SK-N-SH treated with all-trans-retinoic acid at 6 μM for 48 hours (cell line): ENCODE measurements at regions not wholly inside any gene's neighbourhood (a gene's known extent, or its start where the extent isn't known, plus 50 kb on each side); places are given as distances from the start of the nearest gene placed in this dataset.
"Not testable (repeated sequence)": the region's sequence is repeated elsewhere in the genome, so short reads cannot be mapped to it uniquely, and the experiment has no call there.

ENCODE experiments used
- ATAC-seq: fragments of 200-7000 bp; cut with Tn5 transposase; 3 replicates; pipeline ENCODE4 v1.9.1; 2020; ENCODE audit warnings: mild to moderate bottlenecking, moderate library complexity
- ARNTL ChIP-seq: fragments of 450-650 bp; formaldehyde crosslinking; IDR thresholded peaks from 2 replicates; pipeline ENCODE4 v1.5.0; 2020; ENCODE audit warnings: low read depth, mild to moderate bottlenecking, moderate library complexity, borderline replicate concordance
- BACH2 ChIP-seq: fragments of 250-450 bp; sonication (Bioruptor Pico); IDR thresholded peaks from 2 replicates; pipeline ENCODE4 v1.9.0; 2021; ENCODE audit warnings: mild to moderate bottlenecking, borderline replicate concordance
- CREB5 ChIP-seq: fragments of 250-450 bp; sonication (Bioruptor Pico); IDR thresholded peaks from 2 replicates; pipeline ENCODE4 v1.5.1; 2020; ENCODE audit warnings: low read depth, mild to moderate bottlenecking, moderate library complexity
- CSDC2 ChIP-seq: fragments of 250-450 bp; sonication (Bioruptor Pico); IDR thresholded peaks from 2 replicates; pipeline ENCODE4 v1.5.0; 2020; ENCODE audit warnings: mild to moderate bottlenecking, moderate library complexity
- ESRRG ChIP-seq: fragments of 250-450 bp; sonication (Bioruptor Pico); IDR thresholded peaks from 2 replicates; pipeline ENCODE4 v1.6.1; 2021; ENCODE audit warnings: mild to moderate bottlenecking
- GLIS3 ChIP-seq: fragments of 250-450 bp; sonication (Bioruptor Pico); IDR thresholded peaks from 2 replicates; pipeline ENCODE4 v1.5.0; 2020; ENCODE audit warnings: mild to moderate bottlenecking, moderate library complexity
- ISL1 ChIP-seq: fragments of 250-450 bp; sonication (Bioruptor Pico); IDR thresholded peaks from 2 replicates; pipeline ENCODE4 v2.1.2; 2022; ENCODE audit warnings: mild to moderate bottlenecking, moderate library complexity
- OSR1 ChIP-seq: fragments of 250-450 bp; sonication (Bioruptor Pico); IDR thresholded peaks from 2 replicates; pipeline ENCODE4 v1.8.0; 2022; ENCODE audit warnings: moderate library complexity, mild to moderate bottlenecking, inconsistent platforms
- POU6F1 ChIP-seq: fragments of 250-450 bp; sonication (Bioruptor Pico); IDR thresholded peaks from 2 replicates; pipeline ENCODE4 v1.8.0; 2021; ENCODE audit warnings: low read depth, mild to moderate bottlenecking, moderate library complexity, borderline replicate concordance
- PPARA ChIP-seq: fragments of 250-450 bp; sonication (Bioruptor Pico); IDR thresholded peaks from 2 replicates; pipeline ENCODE4 v1.5.0; 2020; ENCODE audit warnings: mild to moderate bottlenecking, borderline replicate concordance
- RARB ChIP-seq: fragments of 250-450 bp; sonication (Bioruptor Pico); IDR thresholded peaks from 2 replicates; pipeline ENCODE4 v1.8.0; 2021; ENCODE audit warnings: mild to moderate bottlenecking, moderate library complexity
- SNAI2 ChIP-seq: fragments of 250-450 bp; sonication (Bioruptor Pico); IDR thresholded peaks from 2 replicates; pipeline ENCODE4 v1.5.0; 2020; ENCODE audit warnings: mild to moderate bottlenecking, moderate library complexity
- TOX ChIP-seq: fragments of 250-450 bp; sonication (Bioruptor Pico); IDR thresholded peaks from 2 replicates; pipeline ENCODE4 v1.8.0; 2021; ENCODE audit warnings: mild to moderate bottlenecking, moderate library complexity, borderline replicate concordance
- TSHZ2 ChIP-seq: fragments of 250-450 bp; sonication (Bioruptor Pico); IDR thresholded peaks from 2 replicates; pipeline ENCODE4 v1.5.0; 2020; ENCODE audit warnings: mild to moderate bottlenecking, moderate library complexity
- ZFP3 ChIP-seq: fragments of 250-450 bp; sonication (Bioruptor Pico); IDR thresholded peaks from 2 replicates; pipeline ENCODE4 v1.5.0; 2020; ENCODE audit warnings: mild to moderate bottlenecking, moderate library complexity
- ZFP30 ChIP-seq: fragments of 450-650 bp; formaldehyde crosslinking; IDR thresholded peaks from 2 replicates; pipeline ENCODE4 v1.5.0; 2022; ENCODE audit warnings: mild to moderate bottlenecking, moderate library complexity
- ZNF565 ChIP-seq: fragments of 450-650 bp; formaldehyde crosslinking; conservative IDR thresholded peaks from 2 replicates; pipeline ENCODE4 v1.5.0; 2020; ENCODE audit warnings: low read depth, mild to moderate bottlenecking, moderate library complexity
- ZNF70 ChIP-seq: fragments of 450-650 bp; formaldehyde crosslinking; IDR thresholded peaks from 2 replicates; pipeline ENCODE4 v1.5.0; 2020; ENCODE audit warnings: mild to moderate bottlenecking, moderate library complexity
- ZNF8 ChIP-seq: fragments of 450-650 bp; formaldehyde crosslinking; IDR thresholded peaks from 2 replicates; pipeline ENCODE4 v1.5.0; 2020; ENCODE audit warnings: mild to moderate bottlenecking, moderate library complexity

- ATAC-seq, result no peak
- TF ChIP-seq ZNF70 (CRISPR knock-in tag) (no peak), CSDC2 (no peak), PPARA (no peak), BACH2 (CRISPR knock-in tag) (no peak), ZFP30 (no peak), TOX (CRISPR knock-in tag) (no peak)
Observed at GRCh38 chr2:122706757-122707223, 951.3 kb downstream of the TSN start.

- no peak for ATAC-seq
- TF ChIP-seq TOX (CRISPR knock-in tag) (no peak), POU6F1 (CRISPR knock-in tag) (no peak), ZNF8 (CRISPR knock-in tag) (no peak), ZFP30 (no peak), GLIS3 (CRISPR knock-in tag) (no peak), OSR1 (CRISPR knock-in tag) (no peak), ESRRG (no peak), RARB (CRISPR knock-in tag) (no peak), ARNTL (no peak), ZNF565 (CRISPR knock-in tag) (no peak), ISL1 (CRISPR knock-in tag) (no peak), BACH2 (CRISPR knock-in tag) (no peak), CREB5 (no peak), ZNF70 (CRISPR knock-in tag) (no peak)
Observed at GRCh38 chr2:122707224-122707824, 951.9 kb downstream of the TSN start.

GRCh38 chr2:122710049-122710448 is 954.6 kb downstream of the TSN start:
- TF ChIP-seq CSDC2, result no peak
- TF ChIP-seq RARB (CRISPR knock-in tag), result no peak
- no peak for TF ChIP-seq ZNF70 (CRISPR knock-in tag)
- TF ChIP-seq PPARA, result no peak
- no peak for TF ChIP-seq TSHZ2 (CRISPR knock-in tag)
- TF ChIP-seq GLIS3 (CRISPR knock-in tag), result no peak
- TF ChIP-seq CREB5, result no peak
- ATAC-seq, result no peak

GRCh38 chr2:122713800-122714199 is 958.3 kb downstream of the TSN start:
- no peak for ATAC-seq

GRCh38 chr2:122720822-122721221 is 965.4 kb downstream of the TSN start:
- ATAC-seq, result not testable (repeated sequence)

More at GRCh38 chr2:122713800-122714199, 958.3 kb downstream of the TSN start:
- no peak for TF ChIP-seq ZFP3 (CRISPR knock-in tag)
- no peak for TF ChIP-seq TSHZ2 (CRISPR knock-in tag)
- TF ChIP-seq ESRRG, result no peak
- no peak for TF ChIP-seq ZFP30
- no peak for TF ChIP-seq PPARA
- no peak for TF ChIP-seq SNAI2
